Choroid plexus epithelial cell (primary cell): ENCODE measurements at regions not wholly inside any gene's neighbourhood (a gene's known extent, or its start where the extent isn't known, plus 50 kb on each side); places are given as distances from the start of the nearest gene placed in this dataset.

Experiments
- DNase-seq: peaks from one replicate; pipeline ENCODE4 v3.0.0-alpha.2; 2010; ENCODE audit warnings: low read depth
- H3K4me3 ChIP-seq: 2 replicates; pipeline ENCODE4 v1.5.1; 2011; ENCODE audit warnings: low read depth, mild to moderate bottlenecking, control low read depth, low read length, moderate library complexity
- CTCF ChIP-seq: conservative IDR thresholded peaks from 2 replicates; pipeline ENCODE4 v1.5.1; 2011; ENCODE audit warnings: low read depth, mild to moderate bottlenecking, control low read depth, inconsistent platforms, low read length, moderate library complexity

- DNase-seq: no peak
- no peak overlapping the region for H3K4me3 ChIP-seq
- no peak for TF ChIP-seq CTCF
Measured at GRCh38 chr12:30015631-30016337, 232.0 kb upstream of the TMTC1 start.

- DNase-seq: no peak
- TF ChIP-seq CTCF: no peak
- H3K4me3 ChIP-seq: no peak overlapping the region
Measured at GRCh38 chr12:30014991-30015390, 231.2 kb upstream of the TMTC1 start.

GRCh38 chr12:30012816-30013450, 229.2 kb upstream of the TMTC1 start:
- H3K4me3 ChIP-seq: no peak overlapping the region
- no peak for DNase-seq
- no peak for TF ChIP-seq CTCF

GRCh38 chr12:30010071-30011052, 226.6 kb upstream of the TMTC1 start:
- no peak overlapping the region for H3K4me3 ChIP-seq
- no peak for TF ChIP-seq CTCF
- no peak for DNase-seq

- no peak for DNase-seq
- no peak for TF ChIP-seq CTCF
- no peak overlapping the region for H3K4me3 ChIP-seq
Measured at GRCh38 chr12:30006021-30006420, 222.3 kb upstream of the TMTC1 start.

GRCh38 chr12:30003321-30003720, 219.6 kb upstream of the TMTC1 start:
- H3K4me3 ChIP-seq: no peak overlapping the region
- no peak for DNase-seq
- TF ChIP-seq CTCF: no peak
